HL-60 (cell line): ENCODE measurements at regions not wholly inside any gene's neighbourhood (a gene's known extent, or its start where the extent isn't known, plus 50 kb on each side); places are given as distances from the start of the nearest gene placed in this dataset.

Experiments
- GABPA ChIP-seq: IDR thresholded peaks from 2 replicates; pipeline ENCODE4 v1.6.1; 2012; ENCODE audit warnings: low read depth
- POLR2AphosphoS5 ChIP-seq: IDR thresholded peaks from 2 replicates; pipeline ENCODE4 v1.6.1; 2012; ENCODE audit warnings: low read depth
- SPI1 ChIP-seq: IDR thresholded peaks from 2 replicates; pipeline ENCODE4 v1.6.1; 2012; ENCODE audit warnings: low read depth, mild to moderate bottlenecking, borderline replicate concordance
- TF ChIP-seq, protein P1 (sequence below): IDR thresholded peaks from one replicate; pipeline ENCODE4 v1.5.1; 2011; ENCODE audit warnings: low read length, control low read depth, inconsistent platforms; ENCODE audit not compliant: insufficient read depth
- TF ChIP-seq, protein P2 (sequence below): IDR thresholded peaks from 2 replicates; pipeline ENCODE4 v1.6.1; 2012; ENCODE audit warnings: low read depth; ENCODE audit not compliant: insufficient replicate concordance

DNA sequence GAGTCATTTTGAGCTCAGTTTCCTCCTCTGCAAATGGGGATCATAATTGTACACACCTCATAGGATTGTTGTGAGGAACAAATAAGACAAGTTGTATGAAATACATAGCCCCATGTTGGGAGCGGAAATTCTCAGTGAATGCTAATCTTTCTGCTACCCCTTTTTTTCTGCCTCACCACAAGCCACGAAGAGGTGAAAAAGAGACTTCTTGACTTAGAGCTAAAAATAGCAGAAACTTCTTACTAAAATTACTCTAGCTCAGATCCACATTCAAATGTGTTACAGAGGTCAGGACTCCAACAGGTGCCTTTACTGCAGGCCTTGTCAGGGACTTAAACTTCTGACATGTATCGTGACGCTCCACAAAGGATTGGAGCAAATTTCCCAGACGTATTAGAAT, 128.5 kb downstream of the MIAT start:
- TF ChIP-seq, protein P1, sequence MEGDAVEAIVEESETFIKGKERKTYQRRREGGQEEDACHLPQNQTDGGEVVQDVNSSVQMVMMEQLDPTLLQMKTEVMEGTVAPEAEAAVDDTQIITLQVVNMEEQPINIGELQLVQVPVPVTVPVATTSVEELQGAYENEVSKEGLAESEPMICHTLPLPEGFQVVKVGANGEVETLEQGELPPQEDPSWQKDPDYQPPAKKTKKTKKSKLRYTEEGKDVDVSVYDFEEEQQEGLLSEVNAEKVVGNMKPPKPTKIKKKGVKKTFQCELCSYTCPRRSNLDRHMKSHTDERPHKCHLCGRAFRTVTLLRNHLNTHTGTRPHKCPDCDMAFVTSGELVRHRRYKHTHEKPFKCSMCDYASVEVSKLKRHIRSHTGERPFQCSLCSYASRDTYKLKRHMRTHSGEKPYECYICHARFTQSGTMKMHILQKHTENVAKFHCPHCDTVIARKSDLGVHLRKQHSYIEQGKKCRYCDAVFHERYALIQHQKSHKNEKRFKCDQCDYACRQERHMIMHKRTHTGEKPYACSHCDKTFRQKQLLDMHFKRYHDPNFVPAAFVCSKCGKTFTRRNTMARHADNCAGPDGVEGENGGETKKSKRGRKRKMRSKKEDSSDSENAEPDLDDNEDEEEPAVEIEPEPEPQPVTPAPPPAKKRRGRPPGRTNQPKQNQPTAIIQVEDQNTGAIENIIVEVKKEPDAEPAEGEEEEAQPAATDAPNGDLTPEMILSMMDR, result no peak
- no peak for TF ChIP-seq GABPA
- TF ChIP-seq POLR2AphosphoS5, result no peak
- TF ChIP-seq SPI1, result no peak
- TF ChIP-seq, protein P2, sequence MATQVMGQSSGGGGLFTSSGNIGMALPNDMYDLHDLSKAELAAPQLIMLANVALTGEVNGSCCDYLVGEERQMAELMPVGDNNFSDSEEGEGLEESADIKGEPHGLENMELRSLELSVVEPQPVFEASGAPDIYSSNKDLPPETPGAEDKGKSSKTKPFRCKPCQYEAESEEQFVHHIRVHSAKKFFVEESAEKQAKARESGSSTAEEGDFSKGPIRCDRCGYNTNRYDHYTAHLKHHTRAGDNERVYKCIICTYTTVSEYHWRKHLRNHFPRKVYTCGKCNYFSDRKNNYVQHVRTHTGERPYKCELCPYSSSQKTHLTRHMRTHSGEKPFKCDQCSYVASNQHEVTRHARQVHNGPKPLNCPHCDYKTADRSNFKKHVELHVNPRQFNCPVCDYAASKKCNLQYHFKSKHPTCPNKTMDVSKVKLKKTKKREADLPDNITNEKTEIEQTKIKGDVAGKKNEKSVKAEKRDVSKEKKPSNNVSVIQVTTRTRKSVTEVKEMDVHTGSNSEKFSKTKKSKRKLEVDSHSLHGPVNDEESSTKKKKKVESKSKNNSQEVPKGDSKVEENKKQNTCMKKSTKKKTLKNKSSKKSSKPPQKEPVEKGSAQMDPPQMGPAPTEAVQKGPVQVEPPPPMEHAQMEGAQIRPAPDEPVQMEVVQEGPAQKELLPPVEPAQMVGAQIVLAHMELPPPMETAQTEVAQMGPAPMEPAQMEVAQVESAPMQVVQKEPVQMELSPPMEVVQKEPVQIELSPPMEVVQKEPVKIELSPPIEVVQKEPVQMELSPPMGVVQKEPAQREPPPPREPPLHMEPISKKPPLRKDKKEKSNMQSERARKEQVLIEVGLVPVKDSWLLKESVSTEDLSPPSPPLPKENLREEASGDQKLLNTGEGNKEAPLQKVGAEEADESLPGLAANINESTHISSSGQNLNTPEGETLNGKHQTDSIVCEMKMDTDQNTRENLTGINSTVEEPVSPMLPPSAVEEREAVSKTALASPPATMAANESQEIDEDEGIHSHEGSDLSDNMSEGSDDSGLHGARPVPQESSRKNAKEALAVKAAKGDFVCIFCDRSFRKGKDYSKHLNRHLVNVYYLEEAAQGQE, result no peak
